Hepatocyte (in vitro differentiated cells): ENCODE measurements at regions not wholly inside any gene's neighbourhood (a gene's known extent, or its start where the extent isn't known, plus 50 kb on each side); places are given as distances from the start of the nearest gene placed in this dataset.

ENCODE experiments used
- CTCF ChIP-seq: fragments of 200-600 bp; sonication (generic); IDR thresholded peaks from 2 replicates; pipeline ENCODE4 v1.5.1; 2016; ENCODE audit warnings: antibody characterized with exemption, mild to moderate bottlenecking; ENCODE audit not compliant: poor library complexity
- EZH2 ChIP-seq: fragments of 200-600 bp; sonication (generic); IDR thresholded peaks from 2 replicates; pipeline ENCODE4 v1.6.1; 2016; ENCODE audit warnings: antibody characterized with exemption, mild to moderate bottlenecking, borderline replicate concordance

- TF ChIP-seq CTCF (no peak), EZH2 (no peak)
These were observed 333.9 kb upstream of the PIK3C3 start for GRCh38 chr18:41621177-41621576.
